Neural cell (in vitro differentiated cells): ENCODE measurements at regions not wholly inside any gene's neighbourhood (a gene's known extent, or its start where the extent isn't known, plus 50 kb on each side); places are given as distances from the start of the nearest gene placed in this dataset.

Experiments used
- H2AFZ ChIP-seq: fragments of 200-600, 300-800 bp; sonication (generic), shearing (Covaris generic); 2 replicates; pipeline ENCODE4 v1.6.0; 2014; ENCODE audit warnings: low read depth, mild to moderate bottlenecking, antibody characterized with exemption, low read length, moderate library complexity
- H3F3A ChIP-seq: fragments of 200-600 bp; shearing (Covaris generic); 2 replicates; pipeline ENCODE4 v1.6.1; 2016; ENCODE audit warnings: mild to moderate bottlenecking, moderate library complexity, mixed read lengths, antibody characterized with exemption, low read length; ENCODE audit not compliant: insufficient read depth, poor library complexity, severe bottlenecking
- H3K27ac ChIP-seq: fragments of 200-600, 300-800 bp; sonication (generic), shearing (Covaris generic); 2 replicates; pipeline ENCODE4 v1.5.1; 2014; ENCODE audit warnings: mild to moderate bottlenecking, low read length, moderate library complexity
- H3K27me3 ChIP-seq: fragments of 300-800, 200-600 bp; sonication (generic), shearing (Covaris generic); 2 replicates; pipeline ENCODE4 v1.6.0; 2014; ENCODE audit warnings: mild to moderate bottlenecking, low read depth, low read length, moderate library complexity; ENCODE audit not compliant: insufficient read depth
- H3K36me3 ChIP-seq: fragments of 300-800, 200-600 bp; sonication (generic), shearing (Covaris generic); 2 replicates; pipeline ENCODE4 v1.5.1; 2014; ENCODE audit warnings: mild to moderate bottlenecking, antibody characterized with exemption, low read length, moderate library complexity; ENCODE audit not compliant: insufficient read depth
- H3K4me2 ChIP-seq: fragments of 300-800, 200-600 bp; sonication (generic), shearing (Covaris generic); 2 replicates; pipeline ENCODE4 v1.6.0; 2014; ENCODE audit warnings: mild to moderate bottlenecking, low read length
- H3K4me3 ChIP-seq: fragments of 300-800, 200-600 bp; sonication (generic), shearing (Covaris generic); 2 replicates; pipeline ENCODE4 v1.5.1; 2014; ENCODE audit warnings: mild to moderate bottlenecking, low read length, moderate library complexity
- H3K79me2 ChIP-seq: fragments of 200-600 bp; shearing (Covaris generic); replicated peaks from 2 replicates; pipeline ENCODE4 v1.6.0; 2014; ENCODE audit warnings: mild to moderate bottlenecking, low read length, moderate library complexity; ENCODE audit not compliant: insufficient read depth
- H3K9ac ChIP-seq: fragments of 300-800, 200-600 bp; sonication (generic), shearing (Covaris generic); 2 replicates; pipeline ENCODE4 v1.6.1; 2016; ENCODE audit warnings: mild to moderate bottlenecking, low read length, mixed read lengths
- H3K9me2 ChIP-seq: fragments of 200-600 bp; shearing (Covaris generic); 2 replicates; pipeline ENCODE4 v1.6.1; 2016; ENCODE audit warnings: mild to moderate bottlenecking, low read length, mixed read lengths; ENCODE audit not compliant: insufficient read depth
- H3K9me3 ChIP-seq: fragments of 200-600, 300-800 bp; sonication (generic), shearing (Covaris generic); 2 replicates; pipeline ENCODE4 v1.6.1; 2016; ENCODE audit warnings: mild to moderate bottlenecking, mixed run types, low read length, moderate library complexity, mixed read lengths
- H4K20me1 ChIP-seq: fragments of 200-600 bp; shearing (Covaris generic); 2 replicates; pipeline ENCODE4 v1.6.1; 2016; ENCODE audit warnings: mild to moderate bottlenecking, mixed run types; ENCODE audit not compliant: insufficient read depth
- EP300 ChIP-seq: fragments of 450-650 bp; conservative IDR thresholded peaks from 2 replicates; pipeline ENCODE4 v1.6.1; 2014; ENCODE audit warnings: antibody characterized with exemption, mild to moderate bottlenecking, moderate library complexity; ENCODE audit not compliant: poor library complexity, severe bottlenecking
- EZH2 ChIP-seq: fragments of 200-600, 300-800 bp; shearing (Covaris generic), sonication (generic); IDR thresholded peaks from 2 replicates; pipeline ENCODE4 v1.6.1; 2014; ENCODE audit warnings: antibody characterized with exemption, low read length, borderline replicate concordance, mild to moderate bottlenecking; ENCODE audit not compliant: insufficient read depth, poor library complexity, severe bottlenecking
- MXI1 ChIP-seq: fragments of 450-650 bp; conservative IDR thresholded peaks from 2 replicates; pipeline ENCODE4 v1.6.1; 2014; ENCODE audit warnings: antibody characterized with exemption, mild to moderate bottlenecking; ENCODE audit not compliant: poor library complexity, severe bottlenecking
- POLR2AphosphoS5 ChIP-seq: IDR thresholded peaks from 2 replicates; pipeline ENCODE4 v1.6.1; 2012
- RAD21 ChIP-seq: fragments of 450-650 bp; conservative IDR thresholded peaks from 2 replicates; pipeline ENCODE4 v1.6.1; 2014; ENCODE audit warnings: antibody characterized with exemption, mild to moderate bottlenecking, moderate library complexity
- SMC3 ChIP-seq: fragments of 450-650 bp; conservative IDR thresholded peaks from 2 replicates; pipeline ENCODE4 v1.6.1; 2014; ENCODE audit warnings: antibody characterized with exemption, mild to moderate bottlenecking, moderate library complexity; ENCODE audit not compliant: poor library complexity
- TAF1 ChIP-seq: IDR thresholded peaks from 2 replicates; pipeline ENCODE4 v1.6.1; 2012; ENCODE audit warnings: low read depth
- TF ChIP-seq, protein P1 (sequence below): IDR thresholded peaks from 2 replicates; pipeline ENCODE4 v1.6.1; 2012; ENCODE audit warnings: borderline replicate concordance
- TF ChIP-seq, protein P2 (sequence below): fragments of 450-650 bp; IDR thresholded peaks from 2 replicates; pipeline ENCODE4 v1.5.1; 2014; ENCODE audit warnings: antibody characterized with exemption, mild to moderate bottlenecking, moderate library complexity; ENCODE audit not compliant: poor library complexity, severe bottlenecking

DNA sequence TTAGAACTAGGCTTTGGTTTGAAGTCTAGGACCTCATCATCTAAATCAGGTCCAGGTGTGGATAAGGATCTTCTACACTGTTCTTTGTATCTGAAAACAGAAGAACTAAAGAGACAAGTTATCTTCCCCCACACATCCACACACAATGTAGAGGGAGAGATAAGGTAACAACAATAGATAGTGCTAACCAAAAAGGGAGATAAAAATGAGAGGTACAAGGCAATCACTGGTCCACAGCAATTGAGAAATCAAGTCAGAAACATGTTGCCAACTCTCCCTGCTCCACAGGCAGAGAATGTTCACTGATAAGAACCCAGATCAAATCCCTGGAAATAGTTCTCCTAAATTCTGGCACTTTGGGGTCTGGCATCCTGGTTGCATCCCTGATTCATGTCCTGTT, 75.8 kb upstream of the LHX8 start:
- H3K27ac ChIP-seq, result no peak overlapping the region
- no peaks in the 10 kb centered on the region for H4K20me1 ChIP-seq
- H3F3A ChIP-seq, result no peaks in the 10 kb centered on the region
- no peaks in the 10 kb centered on the region for H3K27me3 ChIP-seq
- H3K36me3 ChIP-seq, result no peaks in the 10 kb centered on the region
- no peaks in the 10 kb centered on the region for H3K9me3 ChIP-seq
- no peak overlapping the region for H3K9ac ChIP-seq
- no peak overlapping the region for H3K4me2 ChIP-seq
- no peak overlapping the region for H3K4me3 ChIP-seq
- H2AFZ ChIP-seq, result no peak overlapping the region
- H3K79me2 ChIP-seq, result no peaks in the 10 kb centered on the region
- no peaks in the 10 kb centered on the region for H3K9me2 ChIP-seq
- no peak for TF ChIP-seq POLR2AphosphoS5
- TF ChIP-seq, protein P1, sequence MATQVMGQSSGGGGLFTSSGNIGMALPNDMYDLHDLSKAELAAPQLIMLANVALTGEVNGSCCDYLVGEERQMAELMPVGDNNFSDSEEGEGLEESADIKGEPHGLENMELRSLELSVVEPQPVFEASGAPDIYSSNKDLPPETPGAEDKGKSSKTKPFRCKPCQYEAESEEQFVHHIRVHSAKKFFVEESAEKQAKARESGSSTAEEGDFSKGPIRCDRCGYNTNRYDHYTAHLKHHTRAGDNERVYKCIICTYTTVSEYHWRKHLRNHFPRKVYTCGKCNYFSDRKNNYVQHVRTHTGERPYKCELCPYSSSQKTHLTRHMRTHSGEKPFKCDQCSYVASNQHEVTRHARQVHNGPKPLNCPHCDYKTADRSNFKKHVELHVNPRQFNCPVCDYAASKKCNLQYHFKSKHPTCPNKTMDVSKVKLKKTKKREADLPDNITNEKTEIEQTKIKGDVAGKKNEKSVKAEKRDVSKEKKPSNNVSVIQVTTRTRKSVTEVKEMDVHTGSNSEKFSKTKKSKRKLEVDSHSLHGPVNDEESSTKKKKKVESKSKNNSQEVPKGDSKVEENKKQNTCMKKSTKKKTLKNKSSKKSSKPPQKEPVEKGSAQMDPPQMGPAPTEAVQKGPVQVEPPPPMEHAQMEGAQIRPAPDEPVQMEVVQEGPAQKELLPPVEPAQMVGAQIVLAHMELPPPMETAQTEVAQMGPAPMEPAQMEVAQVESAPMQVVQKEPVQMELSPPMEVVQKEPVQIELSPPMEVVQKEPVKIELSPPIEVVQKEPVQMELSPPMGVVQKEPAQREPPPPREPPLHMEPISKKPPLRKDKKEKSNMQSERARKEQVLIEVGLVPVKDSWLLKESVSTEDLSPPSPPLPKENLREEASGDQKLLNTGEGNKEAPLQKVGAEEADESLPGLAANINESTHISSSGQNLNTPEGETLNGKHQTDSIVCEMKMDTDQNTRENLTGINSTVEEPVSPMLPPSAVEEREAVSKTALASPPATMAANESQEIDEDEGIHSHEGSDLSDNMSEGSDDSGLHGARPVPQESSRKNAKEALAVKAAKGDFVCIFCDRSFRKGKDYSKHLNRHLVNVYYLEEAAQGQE, result no peak
- TF ChIP-seq, protein P2, sequence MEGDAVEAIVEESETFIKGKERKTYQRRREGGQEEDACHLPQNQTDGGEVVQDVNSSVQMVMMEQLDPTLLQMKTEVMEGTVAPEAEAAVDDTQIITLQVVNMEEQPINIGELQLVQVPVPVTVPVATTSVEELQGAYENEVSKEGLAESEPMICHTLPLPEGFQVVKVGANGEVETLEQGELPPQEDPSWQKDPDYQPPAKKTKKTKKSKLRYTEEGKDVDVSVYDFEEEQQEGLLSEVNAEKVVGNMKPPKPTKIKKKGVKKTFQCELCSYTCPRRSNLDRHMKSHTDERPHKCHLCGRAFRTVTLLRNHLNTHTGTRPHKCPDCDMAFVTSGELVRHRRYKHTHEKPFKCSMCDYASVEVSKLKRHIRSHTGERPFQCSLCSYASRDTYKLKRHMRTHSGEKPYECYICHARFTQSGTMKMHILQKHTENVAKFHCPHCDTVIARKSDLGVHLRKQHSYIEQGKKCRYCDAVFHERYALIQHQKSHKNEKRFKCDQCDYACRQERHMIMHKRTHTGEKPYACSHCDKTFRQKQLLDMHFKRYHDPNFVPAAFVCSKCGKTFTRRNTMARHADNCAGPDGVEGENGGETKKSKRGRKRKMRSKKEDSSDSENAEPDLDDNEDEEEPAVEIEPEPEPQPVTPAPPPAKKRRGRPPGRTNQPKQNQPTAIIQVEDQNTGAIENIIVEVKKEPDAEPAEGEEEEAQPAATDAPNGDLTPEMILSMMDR, result no peak

DNA sequence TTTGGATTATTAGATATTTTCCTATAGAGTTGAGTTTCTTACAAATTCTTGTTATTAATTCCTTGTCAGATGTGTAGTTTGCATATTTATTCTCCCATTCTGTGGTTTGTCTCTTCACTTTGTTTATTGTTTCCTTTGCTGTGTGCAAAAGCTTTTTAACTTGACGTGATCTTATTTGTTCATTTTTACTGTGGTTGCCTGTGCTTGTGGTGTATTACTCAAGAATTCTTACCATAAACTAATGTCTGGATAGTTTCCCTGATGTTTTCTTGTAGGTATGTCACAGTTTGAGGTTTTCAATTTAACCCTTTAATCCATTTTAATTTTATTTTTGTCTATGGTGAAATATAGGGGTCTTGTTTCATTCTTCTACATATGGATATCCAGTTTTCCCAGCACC, 72.1 kb upstream of the LHX8 start:
- H3K9me3 ChIP-seq, result no peaks in the 10 kb centered on the region
- H3K4me3 ChIP-seq, result no peak overlapping the region
- no peaks in the 10 kb centered on the region for H3F3A ChIP-seq
- H3K36me3 ChIP-seq, result no peaks in the 10 kb centered on the region
- H2AFZ ChIP-seq, result no peak overlapping the region
- no peaks in the 10 kb centered on the region for H4K20me1 ChIP-seq
- H3K9me2 ChIP-seq, result no peaks in the 10 kb centered on the region
- H3K79me2 ChIP-seq, result no peaks in the 10 kb centered on the region
- H3K27me3 ChIP-seq, result no peaks in the 10 kb centered on the region
- no peak overlapping the region for H3K27ac ChIP-seq
- no peak overlapping the region for H3K4me2 ChIP-seq
- TF ChIP-seq RAD21 (no peak), MXI1 (no peak), EZH2 (no peak), TAF1 (no peak), SMC3 (no peak), EP300 (no peak), POLR2AphosphoS5 (no peak)
- TF ChIP-seq, protein P2, result no peak
- TF ChIP-seq, protein P1, result no peak
- no peak overlapping the region for H3K9ac ChIP-seq
